Activated gamma-delta T cell treated with anti-CD3 and anti-CD28 coated beads, Interleukin-2, amount 50 U/mL, for 16 hours (primary cell): ENCODE measurements at regions not wholly inside any gene's neighbourhood (a gene's known extent, or its start where the extent isn't known, plus 50 kb on each side); places are given as distances from the start of the nearest gene placed in this dataset.
"Not testable (repeated sequence)": the region's sequence is repeated elsewhere in the genome, so short reads cannot be mapped to it uniquely, and the experiment has no call there.

Source experiments
- DNase-seq: peaks from one replicate; pipeline ENCODE4 v3.0.0-alpha.2; 2020; ENCODE audit warnings: low read depth

- DNase-seq: no peak
Observed at GRCh38 chr14:105971593-105972500, 445.5 kb downstream of the TMEM121 start.

GRCh38 chr14:105974902-105975301, 448.5 kb downstream of the TMEM121 start:
- peak; percentile 70 for DNase-seq

GRCh38 chr14:105978618-105979295, 452.4 kb downstream of the TMEM121 start:
- no peak for DNase-seq

- no peak for DNase-seq
Observed at GRCh38 chr14:105979446-105979845, 453.1 kb downstream of the TMEM121 start.

GRCh38 chr14:105980224-105980623, 453.8 kb downstream of the TMEM121 start:
- no peak for DNase-seq

- DNase-seq: not testable (repeated sequence)
Observed at GRCh38 chr14:105981517-105982302, 455.3 kb downstream of the TMEM121 start.

- no peak for DNase-seq
Observed at GRCh38 chr14:105982664-105983063, 456.3 kb downstream of the TMEM121 start.

GRCh38 chr14:105986894-105987284, 460.5 kb downstream of the TMEM121 start:
- DNase-seq: no peak

GRCh38 chr14:105987563-105987962, 461.2 kb downstream of the TMEM121 start:
- DNase-seq: no peak

GRCh38 chr14:105989566-105990302, 463.4 kb downstream of the TMEM121 start:
- DNase-seq: no peak

- not testable (repeated sequence) for DNase-seq
Observed at GRCh38 chr14:105991677-105992076, 465.3 kb downstream of the TMEM121 start.

- DNase-seq: no peak
Observed at GRCh38 chr14:105993814-105994213, 467.4 kb downstream of the TMEM121 start.

- not testable (repeated sequence) for DNase-seq
Observed at GRCh38 chr14:105995011-105995710, 468.8 kb downstream of the TMEM121 start.

- not testable (repeated sequence) for DNase-seq
Observed at GRCh38 chr14:105998597-105998996, 472.2 kb downstream of the TMEM121 start.

GRCh38 chr14:105999361-106000028, 473.1 kb downstream of the TMEM121 start:
- DNase-seq: peak; percentile 79

GRCh38 chr14:106000029-106000511, 473.7 kb downstream of the TMEM121 start:
- not testable (repeated sequence) for DNase-seq

GRCh38 chr14:106001277-106001676, 474.9 kb downstream of the TMEM121 start:
- DNase-seq: not testable (repeated sequence)

GRCh38 chr14:106003351-106003750, 477.0 kb downstream of the TMEM121 start:
- no peak for DNase-seq

- peak; percentile 63 for DNase-seq
Observed at GRCh38 chr14:106004937-106005795, 478.8 kb downstream of the TMEM121 start.
